ENCODE measurements at regions not wholly inside any gene's neighbourhood (a gene's known extent, or its start where the extent isn't known, plus 50 kb on each side); places are given as distances from the start of the nearest gene placed in this dataset.
"Not testable (repeated sequence)": the region's sequence is repeated elsewhere in the genome, so short reads cannot be mapped to it uniquely, and the experiment has no call there.

DNA sequence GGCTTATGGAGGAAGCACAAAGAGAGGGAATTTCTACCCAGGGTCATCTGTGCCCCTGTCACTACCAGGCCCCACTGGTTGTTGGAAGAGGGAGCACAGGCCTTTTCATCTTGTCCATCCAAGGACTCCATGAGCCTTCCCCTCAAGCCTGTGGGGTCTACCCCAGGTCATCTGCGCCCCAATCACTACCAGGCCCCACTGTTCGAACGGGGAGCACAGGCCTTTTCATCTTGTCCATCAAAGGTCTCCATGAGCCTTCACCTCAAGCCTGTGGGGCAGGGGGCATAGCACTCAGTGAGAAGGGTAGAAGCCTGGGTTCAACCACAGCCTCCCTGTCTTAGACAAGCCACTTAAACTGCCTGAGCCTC, 101.5 kb upstream of the CDH5 start:
- DNase-seq, result no peak

DNA sequence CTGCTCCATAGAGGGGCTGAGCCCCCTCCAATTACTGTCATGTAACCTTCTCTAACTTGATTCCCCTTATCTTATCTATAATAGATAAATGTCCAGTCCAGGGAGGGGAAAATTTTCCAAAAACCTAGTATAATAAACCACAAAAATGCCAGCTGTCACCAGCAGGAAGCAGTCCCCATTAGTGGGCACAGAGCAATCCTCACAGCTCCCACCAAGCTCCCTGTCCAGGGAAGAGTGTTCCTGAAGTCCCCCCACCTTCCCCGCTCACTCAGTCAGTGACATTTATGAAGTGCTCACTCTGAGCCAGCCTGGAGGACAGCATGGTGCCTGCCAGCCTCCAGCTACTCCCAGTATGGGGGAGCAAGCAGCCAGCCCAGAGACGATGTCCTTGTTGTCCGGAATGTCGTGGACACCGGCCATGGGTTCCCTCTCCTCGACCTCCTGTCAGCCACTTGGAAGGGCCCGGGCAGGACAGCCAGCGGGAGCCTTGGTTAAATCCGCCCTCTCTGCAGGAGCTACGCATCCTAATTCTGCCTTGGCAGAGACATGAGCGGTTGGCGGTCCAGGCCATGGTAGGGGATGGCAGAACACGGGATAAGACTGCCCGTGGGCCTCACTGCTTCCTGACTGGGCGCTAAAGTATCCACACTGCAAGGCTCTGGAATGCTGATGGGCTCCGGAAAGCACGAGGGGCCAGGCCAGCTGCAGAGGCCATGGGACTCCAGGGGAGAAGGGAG, 102.0 kb upstream of the CDH5 start:
- DNase-seq, result no peak

DNA sequence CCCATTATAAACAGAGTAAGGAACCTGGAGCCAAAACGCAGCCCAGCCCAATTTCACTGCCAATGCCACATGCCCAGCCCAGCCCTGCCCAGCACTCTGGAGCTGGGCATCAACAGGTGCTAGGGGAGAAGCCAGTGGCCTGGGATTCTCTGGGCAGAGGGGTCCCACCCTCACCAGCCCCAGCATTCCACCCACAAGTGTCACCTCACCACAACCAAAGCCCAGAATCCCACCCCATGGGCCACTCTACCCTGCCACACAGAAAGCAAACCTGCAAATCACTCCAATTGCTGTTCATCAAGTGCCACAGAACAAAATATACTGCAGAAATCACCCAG, 102.5 kb upstream of the CDH5 start:
- DNase-seq, result no peak

DNA sequence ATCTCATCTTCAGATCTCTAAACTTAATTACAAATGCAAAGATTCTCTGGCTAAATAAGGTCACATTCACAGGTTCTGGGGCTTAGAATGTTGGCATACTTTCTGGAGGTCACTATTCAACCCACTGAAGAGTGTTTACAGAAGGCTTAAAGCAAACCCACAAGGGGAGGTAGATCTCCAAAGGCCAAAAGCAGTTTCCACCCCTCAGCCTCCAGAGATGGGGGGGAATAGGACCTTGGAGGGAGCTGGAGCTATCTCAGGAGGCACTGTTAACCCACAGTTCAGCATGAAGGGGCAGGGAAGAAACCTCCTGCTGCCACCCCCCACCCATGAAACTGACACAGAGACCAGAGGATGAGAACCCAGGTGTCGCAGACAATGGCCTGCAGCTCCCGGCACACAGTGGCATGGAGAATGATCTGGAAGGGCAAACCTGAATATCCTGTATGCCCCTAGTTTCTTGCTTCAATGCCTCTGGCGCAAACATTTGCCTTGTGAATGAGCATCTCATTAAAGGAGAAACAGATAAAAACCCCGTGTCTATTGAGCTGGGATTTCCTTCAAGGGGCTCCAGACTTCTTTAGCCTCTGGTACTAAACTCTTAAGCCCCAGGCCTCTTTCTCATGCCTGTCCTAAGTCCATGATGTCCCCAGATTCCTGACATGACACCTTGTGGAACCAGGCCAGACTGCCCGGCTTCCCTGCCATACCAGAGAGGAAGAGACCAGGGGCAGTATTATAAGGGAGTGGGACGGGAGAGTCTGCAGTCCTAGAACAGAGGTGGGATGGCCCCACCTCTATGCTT, 103.1 kb upstream of the CDH5 start:
- no peak for DNase-seq

GRCh38 chr16:66262253-66263167, 104.0 kb upstream of the CDH5 start:
- DNase-seq, result no peak

DNA sequence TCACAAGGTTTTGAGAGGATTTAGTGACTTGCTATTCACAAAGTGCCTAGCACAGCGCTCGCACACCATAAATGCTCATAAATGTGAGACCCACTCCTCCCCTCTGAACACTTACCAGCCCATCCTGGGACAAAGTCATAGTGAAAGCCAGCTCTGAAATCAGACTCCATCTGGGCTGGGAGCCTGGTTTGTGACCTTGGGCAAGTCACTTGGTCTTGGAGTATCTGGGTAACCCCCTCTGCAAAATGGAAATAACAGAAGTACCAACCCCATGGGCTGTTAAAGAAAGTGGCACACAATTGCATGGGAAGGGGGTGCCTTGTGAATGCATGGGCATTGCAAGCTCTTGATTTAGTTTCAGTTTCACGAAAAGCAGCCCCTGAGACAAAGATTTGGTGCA, 104.7 kb upstream of the CDH5 start:
- DNase-seq, result no peak

GRCh38 chr16:66260522-66261254, 105.8 kb upstream of the CDH5 start:
- DNase-seq, result no peak

DNA sequence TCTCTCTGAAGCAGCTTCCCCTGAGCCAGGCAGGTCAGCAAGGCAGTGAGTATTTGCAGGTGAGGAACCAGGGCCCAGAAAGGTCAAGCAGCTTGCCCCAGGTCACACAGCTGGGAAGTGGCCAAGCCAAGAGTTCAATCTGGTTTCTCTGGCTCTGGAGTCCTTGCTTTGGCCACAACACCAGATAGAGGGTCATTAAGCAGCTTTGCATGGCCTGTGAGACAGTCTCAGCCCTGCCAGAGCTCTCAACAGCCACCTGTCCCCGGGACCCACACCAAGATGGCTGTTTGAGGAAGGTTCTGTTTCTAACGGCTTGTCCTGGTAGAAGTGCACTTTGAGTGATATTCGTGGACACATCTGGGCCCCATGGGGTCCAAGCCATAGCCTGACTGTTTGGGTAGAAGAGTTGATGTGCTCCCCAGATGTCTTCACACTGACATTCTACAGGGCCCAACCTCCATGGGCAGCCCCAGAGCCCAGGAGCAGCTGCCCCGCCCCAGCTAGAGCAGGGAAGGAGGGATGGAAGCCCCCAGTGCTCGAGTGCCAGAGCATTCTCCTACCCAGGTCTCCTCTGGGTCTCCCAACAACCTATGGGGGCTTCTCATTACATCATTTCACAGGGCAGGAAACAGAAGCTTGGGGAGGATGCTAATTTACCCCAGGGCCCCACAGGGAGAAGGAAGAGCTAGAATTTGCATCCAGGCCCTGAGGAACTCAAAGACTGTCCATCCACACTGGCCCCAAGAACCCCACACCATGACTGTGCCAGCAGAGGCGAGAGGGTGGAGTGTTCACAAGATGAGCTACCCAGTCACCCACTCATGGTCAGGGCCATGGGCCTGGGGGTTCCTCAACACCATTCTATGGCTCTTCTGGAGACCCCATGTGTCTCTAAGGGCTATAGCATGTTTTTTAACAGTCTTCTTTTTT, 107.3 kb upstream of the CDH5 start:
- DNase-seq, result no peak

GRCh38 chr16:66256919-66257318, 109.6 kb upstream of the CDH5 start:
- no peak for DNase-seq

GRCh38 chr16:66255647-66256046, 110.8 kb upstream of the CDH5 start:
- DNase-seq, result no peak

- DNase-seq, result no peak
These were observed 111.7 kb upstream of the CDH5 start for GRCh38 chr16:66254751-66255150.

GRCh38 chr16:66254106-66254505, 112.4 kb upstream of the CDH5 start:
- no peak for DNase-seq

DNA sequence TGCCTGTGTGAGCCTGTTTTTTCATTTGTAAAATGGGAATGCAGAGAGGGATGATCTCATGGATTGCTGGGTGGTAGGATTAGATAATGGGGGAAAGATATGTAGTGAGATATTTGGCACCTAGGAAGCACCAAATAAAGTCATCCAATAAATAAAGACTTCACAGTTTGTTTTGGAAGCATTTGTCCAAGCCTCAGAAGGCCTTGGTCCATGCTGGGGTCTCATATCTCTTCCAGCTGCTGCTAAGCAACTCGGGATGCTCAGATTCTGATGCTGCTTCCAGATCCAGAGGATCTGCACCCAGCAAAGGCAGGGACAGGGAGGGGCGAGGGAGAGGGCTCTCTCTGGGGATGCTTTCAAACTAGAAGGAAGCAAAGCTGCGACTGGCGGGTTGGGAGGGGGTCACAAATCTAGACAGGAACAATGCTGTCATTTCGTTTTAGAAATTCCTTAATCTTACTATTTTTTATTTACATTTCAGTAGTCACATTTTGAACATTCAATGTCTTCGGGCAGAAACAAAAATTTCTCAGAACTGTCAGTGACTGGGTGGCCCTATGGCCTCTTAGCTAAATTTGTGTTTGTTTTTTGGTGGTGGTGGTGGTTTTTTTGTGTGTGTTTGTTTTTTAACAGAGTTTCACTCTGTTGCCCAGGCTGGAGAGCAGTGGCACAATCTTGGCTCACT, 114.9 kb upstream of the CDH5 start:
- DNase-seq, result no peak

- DNase-seq, result no peak
These were observed 115.6 kb upstream of the CDH5 start for GRCh38 chr16:66250686-66251431.

DNA sequence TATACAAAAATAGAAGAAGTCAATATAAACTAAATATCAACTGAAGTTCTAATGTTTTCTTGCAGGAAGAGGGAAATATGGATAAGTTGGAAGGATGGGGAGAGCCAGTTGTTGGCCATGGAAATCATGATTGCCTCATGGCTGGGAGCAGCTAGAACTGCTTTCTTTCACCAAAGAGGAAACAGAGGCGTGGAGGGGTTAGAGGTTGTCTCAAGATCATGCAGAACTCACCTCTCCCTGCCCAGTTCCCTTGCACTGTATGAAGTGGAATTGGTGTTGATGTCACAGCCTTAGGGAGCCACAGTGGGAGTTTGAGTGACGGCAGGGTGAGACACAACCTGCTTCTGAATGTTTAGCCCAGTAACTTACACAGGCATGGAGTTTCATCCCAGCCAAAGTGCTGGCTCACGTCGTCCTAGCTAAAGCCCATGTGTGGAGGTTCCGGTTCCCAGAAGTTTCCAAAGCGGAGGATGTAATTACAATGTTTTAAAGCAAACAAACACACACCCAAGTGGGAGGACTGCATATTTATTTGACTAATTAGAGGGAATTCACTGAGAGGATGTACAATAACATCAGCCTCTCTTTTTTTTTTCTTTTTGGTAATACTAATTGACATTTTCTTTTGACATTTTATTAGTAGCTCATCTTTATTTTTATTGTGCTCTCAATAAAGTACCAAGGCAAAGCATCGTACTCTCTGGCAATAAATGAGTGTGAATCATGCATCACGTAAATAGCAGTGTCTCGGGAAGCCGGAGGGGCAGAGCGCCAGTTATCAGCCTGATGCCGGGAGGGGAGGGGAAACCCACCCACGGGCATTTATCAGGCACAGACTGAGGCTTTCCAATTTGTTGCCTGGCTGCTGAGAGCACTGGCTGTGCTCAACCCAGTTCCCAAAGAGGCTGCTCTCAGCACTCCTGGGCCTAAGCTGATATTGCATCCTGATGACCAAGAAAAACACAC, 118.7 kb upstream of the CDH5 start:
- no peak for DNase-seq

DNA sequence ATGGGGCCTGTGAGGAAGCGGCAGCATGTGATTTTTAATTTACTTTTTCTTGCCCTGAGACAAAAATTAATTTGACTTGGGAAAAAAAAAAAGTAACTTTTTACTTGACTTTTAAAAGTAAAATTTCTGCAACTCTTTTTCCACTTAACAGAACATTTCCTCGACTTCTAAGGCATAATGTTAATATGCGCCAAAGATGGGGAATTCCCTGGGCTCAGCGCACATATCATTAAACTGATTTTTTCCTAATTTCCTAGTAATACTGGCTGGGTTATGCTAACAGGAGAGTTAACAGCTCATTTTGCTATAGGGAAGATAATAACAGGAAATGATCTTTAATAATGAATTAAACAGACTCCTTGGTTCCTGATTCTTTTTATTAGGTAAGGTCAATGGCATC, 120.6 kb upstream of the CDH5 start:
- no peak for DNase-seq

GRCh38 chr16:66245072-66245471, 121.4 kb upstream of the CDH5 start:
- no peak for DNase-seq

GRCh38 chr16:66242672-66243071, 123.8 kb upstream of the CDH5 start:
- DNase-seq, result no peak

GRCh38 chr16:66242206-66242605, 124.3 kb upstream of the CDH5 start:
- not testable (repeated sequence) for DNase-seq
